Tibial nerve (tissue), 4 donors: ENCODE measurements at regions not wholly inside any gene's neighbourhood (a gene's known extent, or its start where the extent isn't known, plus 50 kb on each side); places are given as distances from the start of the nearest gene placed in this dataset.
"Not testable (repeated sequence)": the region's sequence is repeated elsewhere in the genome, so short reads cannot be mapped to it uniquely, and the experiment has no call there.

Source experiments
- DNase-seq, 2 donors: peaks; one replicate each; pipeline ENCODE4 v3.0.0-alpha.2; 2019; ENCODE audit warnings: low spot score in 2 of 2
- H3K27ac ChIP-seq, 4 donors: fragments of 200-600 bp; sonication (generic) in 3 of 4; one replicate each; pipeline ENCODE4 v1.5.1; 2017 to 2019; ENCODE audit warnings: mild to moderate bottlenecking in 1 of 4
- H3K27me3 ChIP-seq, 2 donors: fragments of 200-600 bp; sonication (generic) in 1 of 2; one replicate each; pipeline versions ENCODE4 v1.5.1 to v1.6.0; 2017 to 2019
- H3K36me3 ChIP-seq, 3 donors: fragments of 200-600 bp; sonication (generic); one replicate each; pipeline ENCODE4 v1.5.1; 2018 to 2019
- H3K4me1 ChIP-seq, 4 donors: fragments of 200-600 bp; sonication (generic) in 3 of 4; one replicate each; pipeline ENCODE4 v1.5.1; 2017 to 2019
- H3K4me3 ChIP-seq, 4 donors: fragments of 200-600 bp; sonication (generic) in 3 of 4; one replicate each; pipeline ENCODE4 v1.5.1; 2017 to 2019; ENCODE audit warnings: mild to moderate bottlenecking in 1 of 4, moderate library complexity in 1 of 4
- H3K9me3 ChIP-seq, 4 donors: fragments of 200-600 bp; sonication (generic) in 3 of 4; one replicate each; pipeline ENCODE4 v1.5.1; 2017 to 2019
- CTCF ChIP-seq, 5 experiments: fragments of 200-600 bp in 3 of 5; fragments of 450-650 bp in 2 of 5; sonication (generic) in 3 of 5; IDR thresholded peaks; one replicate each; pipeline ENCODE4 v1.5.1; 2016 to 2019; ENCODE audit warnings: antibody characterized with exemption in 5 of 5, mild to moderate bottlenecking in 3 of 5, moderate library complexity in 2 of 5
- EP300 ChIP-seq, 2 donors: sonication (generic); formaldehyde crosslinking; IDR thresholded peaks; one replicate each; pipeline ENCODE4 v1.6.1; 2017; ENCODE audit warnings: antibody characterized with exemption in 2 of 2, mild to moderate bottlenecking in 1 of 2
- POLR2A ChIP-seq, 2 donors: fragments of 450-650 bp; IDR thresholded peaks; one replicate each; pipeline ENCODE4 v1.6.1; 2017; ENCODE audit warnings: antibody characterized with exemption in 2 of 2, mild to moderate bottlenecking in 2 of 2, moderate library complexity in 2 of 2
- WGBS, 2 donors: methylation state at CpG; one replicate each; pipeline ENCODE4 v1.1.5; 2018; 5-methylcytosine and 5-hydroxymethylcytosine counted together

DNA sequence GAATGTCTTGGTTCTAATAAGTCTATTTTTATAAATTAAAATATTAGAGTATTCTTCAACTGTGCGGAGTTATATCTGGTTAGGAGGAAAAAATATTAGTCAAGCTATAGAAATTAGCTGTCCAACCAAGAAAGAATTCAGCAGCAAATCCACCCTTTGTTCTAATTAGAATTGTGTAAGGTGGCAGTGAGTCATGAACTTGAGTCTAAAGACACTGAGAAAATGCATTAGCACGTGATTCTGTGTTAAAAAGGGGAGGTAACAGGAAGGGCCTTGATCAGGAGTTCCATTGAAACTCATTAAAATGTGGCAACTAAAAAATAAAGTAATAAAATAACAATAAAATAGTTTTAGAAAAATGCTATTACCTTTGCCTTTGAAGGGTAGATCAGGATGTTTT lies 398.2 kb upstream of the RGS18 start:
- Histone ChIP-seq H3K4me3 (no peak overlapping the region), H3K36me3 (no peaks in the 10 kb centered on the region), H3K4me1 (peaks cover 0 to 6% (median 0%) of the 10 kb centered on the region in 4 donors), H3K27me3 (no peaks in the 10 kb centered on the region), H3K27ac (no peak overlapping the region), H3K9me3 (no peaks in the 10 kb centered on the region)
- TF ChIP-seq POLR2A (IDR thresholded peaks at IDR 0.05) (no peak), EP300 (IDR thresholded peaks at IDR 0.05) (no peak), CTCF (IDR thresholded peaks at IDR 0.05) (no peak)
- WGBS, 2 donors = 77 to 89% methylated on average over 2 of the region's 2 CpGs
- no peak for DNase-seq

GRCh38 chr1:191788551-191788950 lies 369.7 kb upstream of the RGS18 start:
- 27 to 45% methylated on average over 1 of the region's 1 CpG for WGBS, 2 donors
- H3K4me1 ChIP-seq = no peaks in the 10 kb centered on the region
- no peak for DNase-seq
- no peaks in the 10 kb centered on the region for H3K36me3 ChIP-seq
- no peaks in the 10 kb centered on the region for H3K9me3 ChIP-seq
- H3K4me3 ChIP-seq = no peak overlapping the region
- no peak for TF ChIP-seq EP300 (IDR thresholded peaks at IDR 0.05)
- TF ChIP-seq POLR2A (IDR thresholded peaks at IDR 0.05) = no peak
- TF ChIP-seq CTCF (IDR thresholded peaks at IDR 0.05) = no peak
- no peak overlapping the region for H3K27ac ChIP-seq
- H3K27me3 ChIP-seq = no peaks in the 10 kb centered on the region

DNA sequence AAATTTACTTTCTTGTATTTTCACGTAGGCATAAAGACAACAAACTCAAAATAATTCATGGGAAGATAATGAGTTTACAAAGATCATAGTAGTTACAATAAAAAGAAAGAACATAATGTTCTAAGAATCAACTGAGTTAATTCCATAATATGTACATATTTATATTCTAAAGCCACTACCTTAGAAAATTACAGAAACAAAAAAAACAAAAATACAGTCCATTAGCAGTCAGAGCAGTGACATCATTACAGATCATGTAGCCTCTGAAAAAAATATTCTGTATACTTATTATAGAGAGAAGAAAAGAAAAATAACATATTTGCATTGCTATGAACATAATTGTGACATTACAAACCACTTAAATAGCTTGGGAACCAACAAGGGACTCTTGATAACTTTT lies 360.1 kb upstream of the RGS18 start:
- Histone ChIP-seq H3K27me3 (no peaks in the 10 kb centered on the region), H3K27ac (no peak overlapping the region), H3K4me3 (no peak overlapping the region), H3K9me3 (no peaks in the 10 kb centered on the region), H3K4me1 (no peaks in the 10 kb centered on the region), H3K36me3 (no peaks in the 10 kb centered on the region)
- 75 to 84% methylated on average over 1 of the region's 1 CpG for WGBS, 2 donors
- no peak for TF ChIP-seq EP300 (IDR thresholded peaks at IDR 0.05)
- no peak for TF ChIP-seq POLR2A (IDR thresholded peaks at IDR 0.05)
- TF ChIP-seq CTCF (IDR thresholded peaks at IDR 0.05) = no peak
- no peak for DNase-seq

DNA sequence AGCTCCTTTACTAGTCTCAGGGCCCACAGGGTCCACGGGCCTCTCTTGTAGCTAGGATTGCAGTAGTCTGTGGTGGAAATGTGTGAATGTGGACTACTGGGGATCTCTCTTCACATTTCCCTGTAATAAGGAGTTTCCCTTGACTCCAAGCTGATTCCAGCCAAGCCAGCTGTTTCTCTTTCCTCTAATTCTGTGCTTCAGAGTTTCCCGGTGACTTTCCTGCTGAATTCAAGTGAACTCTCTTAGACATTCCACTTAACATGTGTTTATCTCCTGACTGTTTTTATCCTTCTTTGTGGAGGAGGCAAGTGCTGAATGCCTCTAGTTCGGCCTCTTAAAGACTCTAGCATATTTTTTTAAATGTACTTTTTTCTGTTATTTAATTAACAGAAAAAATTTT lies 354.0 kb upstream of the RGS18 start:
- H3K4me3 ChIP-seq = no peak overlapping the region
- H3K9me3 ChIP-seq = no peaks in the 10 kb centered on the region
- 58 to 65% methylated on average over 3 of the region's 3 CpGs for WGBS, 2 donors
- no peaks in the 10 kb centered on the region for H3K36me3 ChIP-seq
- TF ChIP-seq POLR2A (IDR thresholded peaks at IDR 0.05) (no peak), CTCF (IDR thresholded peaks at IDR 0.05) (no peak), EP300 (IDR thresholded peaks at IDR 0.05) (no peak)
- no peaks in the 10 kb centered on the region for H3K4me1 ChIP-seq
- DNase-seq = no peak
- no peaks in the 10 kb centered on the region for H3K27me3 ChIP-seq
- H3K27ac ChIP-seq = no peak overlapping the region

DNA sequence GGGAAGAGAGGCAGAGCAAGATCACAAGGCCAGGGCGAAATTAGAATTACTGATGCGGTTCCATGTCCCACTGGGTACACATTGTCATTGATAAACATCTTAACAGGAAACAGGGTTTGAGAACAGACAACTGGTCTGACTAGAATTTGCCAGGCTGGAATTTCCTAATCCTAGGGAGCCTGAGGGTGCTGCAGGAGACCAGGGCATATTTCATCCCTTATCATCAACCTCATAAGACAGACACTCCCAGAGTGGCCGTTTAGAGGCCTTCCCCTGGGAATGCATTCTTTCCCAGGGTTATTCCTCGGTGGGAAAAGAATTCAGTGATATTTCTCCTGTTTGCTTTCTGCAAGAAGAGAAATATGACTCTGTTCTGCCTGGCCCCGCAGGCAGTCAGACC lies 344.7 kb upstream of the RGS18 start:
- not testable (repeated sequence) for H3K4me1 ChIP-seq, H3K27ac ChIP-seq, H3K27me3 ChIP-seq, H3K36me3 ChIP-seq, DNase-seq, H3K4me3 ChIP-seq
- H3K9me3 ChIP-seq = peaks cover 0 to 11% (median 0%) of the 10 kb centered on the region in 4 donors
- WGBS, 2 donors = 80 to 82% methylated on average over 5 of the region's 5 CpGs

DNA sequence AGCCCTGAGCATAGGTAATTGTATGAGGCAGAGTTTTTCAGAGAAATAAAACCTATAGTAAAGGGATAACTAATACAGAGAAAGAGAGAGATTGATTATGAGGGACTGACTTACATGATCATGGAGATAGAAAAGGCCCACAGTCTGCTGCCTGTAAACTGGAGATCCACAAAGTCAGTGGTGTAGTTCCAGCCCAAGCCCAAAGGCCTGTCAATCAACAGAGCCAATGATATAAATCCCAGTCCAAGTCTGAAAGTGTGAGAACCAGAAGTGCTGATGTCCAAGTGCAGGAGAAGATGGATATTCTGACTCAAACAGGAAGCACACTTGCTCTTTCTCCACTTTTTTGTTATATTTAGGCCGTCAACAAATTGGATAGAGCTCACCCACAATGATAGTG lies 340.1 kb upstream of the RGS18 start:
- Histone ChIP-seq H3K4me1 (no peaks in the 10 kb centered on the region), H3K36me3 (no peaks in the 10 kb centered on the region), H3K4me3 (no peak overlapping the region), H3K9me3 (peaks cover 0 to 7% (median 0%) of the 10 kb centered on the region in 4 donors), H3K27ac (no peak overlapping the region), H3K27me3 (no peaks in the 10 kb centered on the region)
- TF ChIP-seq CTCF (IDR thresholded peaks at IDR 0.05) = no peak
- no peak for TF ChIP-seq POLR2A (IDR thresholded peaks at IDR 0.05)
- TF ChIP-seq EP300 (IDR thresholded peaks at IDR 0.05) = no peak
- no peak for DNase-seq
- WGBS, 2 donors = 71 to 79% methylated on average over 1 of the region's 1 CpG
